ENCODE measurements at regions not wholly inside any gene's neighbourhood (a gene's known extent, or its start where the extent isn't known, plus 50 kb on each side); places are given as distances from the start of the nearest gene placed in this dataset.

DNA sequence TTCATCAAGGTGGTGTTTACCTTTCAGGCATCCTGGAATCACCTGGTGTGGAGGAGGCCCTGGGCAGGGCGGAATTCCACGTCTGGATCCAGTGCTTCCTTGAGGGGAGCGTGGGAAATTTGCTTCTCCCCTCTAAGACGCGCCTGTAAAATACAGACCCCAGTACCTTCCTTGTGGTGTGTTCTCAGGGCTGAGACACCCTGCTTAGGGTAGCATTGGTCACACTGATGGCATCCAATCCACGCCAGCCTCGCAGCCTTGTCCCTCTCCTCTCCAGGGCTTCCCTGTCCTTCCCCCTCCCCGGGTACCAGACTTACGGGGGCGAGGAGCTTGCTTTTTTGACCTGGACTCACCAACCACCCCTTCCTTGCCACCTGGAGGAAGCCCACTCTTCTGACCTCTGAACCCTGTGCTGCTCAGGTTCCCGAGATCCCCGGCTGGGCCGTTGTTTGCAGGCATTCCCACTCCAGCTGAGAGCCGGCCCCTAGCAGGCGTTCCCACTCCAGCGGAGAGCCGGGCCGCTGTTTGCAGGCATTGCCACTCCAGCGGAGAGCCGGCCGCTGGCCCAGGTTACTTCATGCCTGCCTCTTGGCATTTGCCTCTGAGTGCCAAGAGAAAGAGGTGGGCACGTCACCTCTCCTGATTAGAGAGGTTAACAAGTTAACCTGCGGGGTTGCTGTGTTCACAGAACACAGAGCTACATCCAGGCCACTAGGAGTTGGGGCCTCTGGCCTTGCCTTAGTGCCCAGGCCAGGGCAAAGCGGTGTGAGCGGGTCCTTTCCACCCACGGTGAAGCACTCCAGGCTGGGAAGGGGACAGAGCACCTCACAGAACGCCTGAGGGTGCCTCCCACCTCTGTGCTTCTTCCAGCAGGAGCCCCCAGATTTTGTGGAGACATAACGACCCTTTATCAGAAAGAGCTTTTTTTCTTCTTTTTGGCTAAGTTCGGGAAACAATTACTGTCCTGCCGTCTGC is 254.0 kb upstream of the PPP2R2D start:
- H3K4me3 ChIP-seq (ENCODE audit: low read depth, low read length): no peak overlapping the region
- TF ChIP-seq, protein P1, sequence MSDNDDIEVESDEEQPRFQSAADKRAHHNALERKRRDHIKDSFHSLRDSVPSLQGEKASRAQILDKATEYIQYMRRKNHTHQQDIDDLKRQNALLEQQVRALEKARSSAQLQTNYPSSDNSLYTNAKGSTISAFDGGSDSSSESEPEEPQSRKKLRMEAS (IDR thresholded peaks at IDR 0.05; ENCODE audit: low read depth, low read length): no peak
- TF ChIP-seq POLR2A (IDR thresholded peaks at IDR 0.05; ENCODE audit: extremely low read depth, insufficient read length): no peak
- TF ChIP-seq, protein P2, sequence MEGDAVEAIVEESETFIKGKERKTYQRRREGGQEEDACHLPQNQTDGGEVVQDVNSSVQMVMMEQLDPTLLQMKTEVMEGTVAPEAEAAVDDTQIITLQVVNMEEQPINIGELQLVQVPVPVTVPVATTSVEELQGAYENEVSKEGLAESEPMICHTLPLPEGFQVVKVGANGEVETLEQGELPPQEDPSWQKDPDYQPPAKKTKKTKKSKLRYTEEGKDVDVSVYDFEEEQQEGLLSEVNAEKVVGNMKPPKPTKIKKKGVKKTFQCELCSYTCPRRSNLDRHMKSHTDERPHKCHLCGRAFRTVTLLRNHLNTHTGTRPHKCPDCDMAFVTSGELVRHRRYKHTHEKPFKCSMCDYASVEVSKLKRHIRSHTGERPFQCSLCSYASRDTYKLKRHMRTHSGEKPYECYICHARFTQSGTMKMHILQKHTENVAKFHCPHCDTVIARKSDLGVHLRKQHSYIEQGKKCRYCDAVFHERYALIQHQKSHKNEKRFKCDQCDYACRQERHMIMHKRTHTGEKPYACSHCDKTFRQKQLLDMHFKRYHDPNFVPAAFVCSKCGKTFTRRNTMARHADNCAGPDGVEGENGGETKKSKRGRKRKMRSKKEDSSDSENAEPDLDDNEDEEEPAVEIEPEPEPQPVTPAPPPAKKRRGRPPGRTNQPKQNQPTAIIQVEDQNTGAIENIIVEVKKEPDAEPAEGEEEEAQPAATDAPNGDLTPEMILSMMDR (IDR thresholded peaks at IDR 0.05; ENCODE audit: low read depth, low read length): no peak
- TF ChIP-seq MYC (IDR thresholded peaks at IDR 0.05; ENCODE audit: low read depth, low read length): no peak
- DNase-seq (ENCODE audit: low read depth): no peak

DNA sequence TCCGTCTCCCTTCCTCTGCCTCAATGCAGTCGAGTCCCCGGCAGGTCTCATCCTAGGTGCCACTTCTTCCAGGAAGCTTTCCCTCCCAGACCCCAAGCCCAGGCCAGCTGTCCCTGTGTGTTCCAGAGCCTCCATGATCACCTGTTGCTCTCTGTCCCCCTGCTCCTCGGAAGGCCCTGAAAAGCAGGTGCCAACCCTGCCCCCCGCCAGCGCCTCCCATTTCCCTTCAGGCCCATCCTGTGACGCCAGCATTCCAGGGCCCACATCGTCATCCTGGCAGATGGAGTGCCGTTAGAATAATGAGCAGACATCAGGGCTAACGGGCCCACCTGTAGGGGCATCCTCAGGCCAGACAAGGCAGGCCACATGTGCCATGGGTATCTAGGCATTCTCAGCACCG is 253.0 kb upstream of the PPP2R2D start:
- H3K4me3 ChIP-seq (ENCODE audit: low read depth, low read length): no peak overlapping the region
- TF ChIP-seq, protein P2 (IDR thresholded peaks at IDR 0.05; ENCODE audit: low read depth, low read length): no peak
- TF ChIP-seq MYC (IDR thresholded peaks at IDR 0.05; ENCODE audit: low read depth, low read length) (no peak), POLR2A (IDR thresholded peaks at IDR 0.05; ENCODE audit: extremely low read depth, insufficient read length) (no peak)
- TF ChIP-seq, protein P1 (IDR thresholded peaks at IDR 0.05; ENCODE audit: low read depth, low read length): no peak
- DNase-seq (ENCODE audit: low read depth): no peak

DNA sequence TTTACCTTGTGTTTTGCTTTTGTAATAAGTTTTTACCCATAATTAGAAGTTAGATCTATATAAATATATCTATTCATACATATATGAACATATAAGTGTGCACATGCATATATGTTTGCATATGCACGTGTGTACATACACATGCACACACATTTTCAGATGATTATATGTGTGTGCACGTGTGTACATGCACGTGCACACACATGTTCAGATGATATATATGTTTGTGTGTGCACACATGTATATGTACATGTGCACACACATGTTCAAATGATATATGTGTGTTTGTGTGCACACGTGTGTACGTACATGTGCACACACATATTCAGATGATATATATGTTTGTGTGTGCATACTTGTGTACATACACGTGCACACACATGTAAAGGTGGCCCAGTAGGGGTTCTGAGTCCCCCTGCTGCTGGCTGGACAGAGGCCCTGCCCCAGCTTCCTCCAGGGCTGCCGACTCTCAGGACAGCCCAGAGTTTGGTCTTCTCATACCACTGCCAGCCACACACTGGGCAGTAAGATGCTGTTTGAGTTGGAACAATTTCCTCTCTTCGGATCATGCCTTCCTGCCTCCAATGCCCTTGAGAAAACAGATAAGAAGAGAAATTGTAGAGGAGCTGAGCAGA is 252.3 kb upstream of the PPP2R2D start:
- TF ChIP-seq, protein P1 (IDR thresholded peaks at IDR 0.05; ENCODE audit: low read depth, low read length): no peak; the same call in 1 of the 2 replicates
- TF ChIP-seq MYC (IDR thresholded peaks at IDR 0.05; ENCODE audit: low read depth, low read length) (no peak), POLR2A (IDR thresholded peaks at IDR 0.05; ENCODE audit: extremely low read depth, insufficient read length) (no peak)
- TF ChIP-seq, protein P2 (IDR thresholded peaks at IDR 0.05; ENCODE audit: low read depth, low read length): no peak
- H3K4me3 ChIP-seq (ENCODE audit: low read depth, low read length): no peak overlapping the region
- no peak for DNase-seq (ENCODE audit: low read depth)

DNA sequence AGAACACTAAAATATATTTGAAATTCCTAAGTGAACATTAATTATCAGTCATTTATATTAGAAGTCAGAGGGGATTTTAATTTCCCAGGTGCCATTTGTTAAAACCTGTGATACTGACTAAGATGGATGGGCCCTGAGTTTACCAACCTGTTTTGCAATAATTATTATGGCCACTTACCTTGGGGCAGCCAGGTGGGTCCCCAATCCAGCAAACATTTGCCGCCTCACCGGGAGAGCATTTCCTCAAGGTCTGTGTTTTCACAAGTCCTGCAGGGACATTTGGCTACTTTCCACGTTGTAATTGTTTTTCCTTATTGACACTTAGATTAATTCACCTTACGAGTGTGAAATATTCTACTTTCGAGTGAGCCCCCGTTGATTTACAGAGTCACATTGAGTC is 251.2 kb upstream of the PPP2R2D start:
- no peak overlapping the region for H3K4me3 ChIP-seq (ENCODE audit: low read depth, low read length)
- no peak for DNase-seq (ENCODE audit: low read depth)
- TF ChIP-seq, protein P1 (IDR thresholded peaks at IDR 0.05; ENCODE audit: low read depth, low read length): no peak
- TF ChIP-seq POLR2A (IDR thresholded peaks at IDR 0.05; ENCODE audit: extremely low read depth, insufficient read length) (no peak), MYC (IDR thresholded peaks at IDR 0.05; ENCODE audit: low read depth, low read length) (no peak)
- TF ChIP-seq, protein P2 (IDR thresholded peaks at IDR 0.05; ENCODE audit: low read depth, low read length): no peak

DNA sequence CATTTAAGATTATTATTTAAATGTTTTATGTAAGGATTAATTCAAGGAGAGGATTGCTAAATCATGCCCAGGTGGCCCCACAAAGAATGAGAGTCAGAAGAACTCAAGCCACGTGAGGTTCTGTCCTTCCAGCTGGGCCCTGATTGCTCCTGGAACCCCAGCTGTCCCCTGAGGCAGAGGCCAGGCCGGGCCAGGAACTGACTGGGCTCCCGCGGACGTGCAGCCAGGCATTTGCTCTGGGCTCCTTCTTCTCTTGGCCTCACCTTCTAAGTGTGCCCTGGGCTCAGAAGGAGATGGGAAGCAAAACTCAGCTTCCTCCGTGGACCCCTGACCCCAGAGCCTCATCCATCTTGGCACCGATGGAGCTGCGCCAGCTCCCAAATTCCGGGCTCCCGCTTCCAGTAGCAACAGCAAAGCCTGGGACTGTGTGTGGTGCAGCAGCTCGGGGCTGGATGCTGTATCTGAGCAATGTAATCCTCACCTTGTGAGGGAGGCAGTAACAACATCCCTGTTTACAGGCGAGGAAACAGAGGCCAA is 250.6 kb upstream of the PPP2R2D start:
- H3K4me3 ChIP-seq (ENCODE audit: low read depth, low read length): no peak overlapping the region
- no peak for DNase-seq (ENCODE audit: low read depth)
- no peak for TF ChIP-seq MYC (IDR thresholded peaks at IDR 0.05; ENCODE audit: low read depth, low read length)
- TF ChIP-seq, protein P1 (IDR thresholded peaks at IDR 0.05; ENCODE audit: low read depth, low read length): no peak

Data from NB4 (cell line).